Thoracic aorta (tissue), 2 donors: ENCODE measurements at regions not wholly inside any gene's neighbourhood (a gene's known extent, or its start where the extent isn't known, plus 50 kb on each side); places are given as distances from the start of the nearest gene placed in this dataset.

ENCODE experiments used
- ATAC-seq: fragments of 150-250 bp; one replicate; pipeline ENCODE4 v1.8.0; 2017; ENCODE audit warnings: low read depth; ENCODE audit not compliant: insufficient number of reproducible peaks, low FRiP score
- DNase-seq: peaks from one replicate; pipeline ENCODE4 v3.0.0-alpha.2; 2020; ENCODE audit warnings: low spot score
- H3K27ac ChIP-seq, 2 donors: fragments of 200-600 bp; sonication (generic); 1 replicate in 1 of 2; 2 replicates in 1 of 2; pipeline ENCODE4 v1.5.1; 2016; ENCODE audit warnings: mild to moderate bottlenecking in 2 of 2, moderate library complexity in 2 of 2
- H3K27me3 ChIP-seq: fragments of 200-600 bp; sonication (generic); replicated peaks from 2 replicates; pipeline ENCODE4 v1.6.0; 2016; ENCODE audit warnings: mild to moderate bottlenecking; ENCODE audit not compliant: insufficient read depth
- H3K36me3 ChIP-seq: fragments of 200-600 bp; sonication (generic); one replicate; pipeline ENCODE4 v1.5.1; 2016
- H3K4me1 ChIP-seq, 2 donors: fragments of 200-600 bp; sonication (generic); 1 replicate in 1 of 2; 2 replicates in 1 of 2; pipeline versions ENCODE4 v1.5.1 to v1.6.0; 2016; ENCODE audit warnings: low read depth in 2 of 2, mild to moderate bottlenecking in 1 of 2; ENCODE audit not compliant: control insufficient read depth in 1 of 2
- H3K4me3 ChIP-seq: fragments of 200-600 bp; sonication (generic); 2 replicates; pipeline ENCODE4 v1.5.1; 2016; ENCODE audit warnings: mild to moderate bottlenecking
- H3K9me3 ChIP-seq: fragments of 200-600 bp; sonication (generic); 2 replicates; pipeline ENCODE4 v1.5.1; 2016
- TF ChIP-seq, protein P1 (sequence below): fragments of 200-600 bp; sonication (generic); IDR thresholded peaks from one replicate; pipeline ENCODE4 v1.5.1; 2019; ENCODE audit warnings: antibody characterized with exemption

DNA sequence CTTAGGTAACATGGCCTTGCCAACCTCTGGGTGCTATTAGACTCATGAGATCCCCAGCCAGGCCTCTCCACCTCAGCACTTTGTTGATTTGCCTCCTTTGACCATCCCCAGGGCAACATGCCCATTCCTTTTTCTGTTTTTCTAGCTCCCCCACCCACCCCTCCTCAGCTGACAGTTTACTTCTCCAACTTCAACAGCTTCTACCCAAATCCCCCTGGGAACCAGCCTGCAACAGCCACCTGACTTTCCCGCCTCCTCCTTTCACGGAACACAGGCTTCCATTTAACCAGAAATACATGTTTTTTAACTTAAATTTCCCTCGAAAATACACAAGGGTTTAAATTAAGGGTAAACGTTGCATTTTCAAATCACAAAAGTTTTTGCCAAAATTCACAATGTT is 117.3 kb downstream of the DLEU7 start:
- Histone ChIP-seq H3K36me3 (no peaks in the 10 kb centered on the region), H3K4me3 (no peak overlapping the region), H3K4me1 (no peaks in the 10 kb centered on the region), H3K9me3 (no peaks in the 10 kb centered on the region), H3K27ac (no peak overlapping the region), H3K27me3 (no peaks in the 10 kb centered on the region)
- ATAC-seq (no peak), DNase-seq (no peak)
- TF ChIP-seq, protein P1, sequence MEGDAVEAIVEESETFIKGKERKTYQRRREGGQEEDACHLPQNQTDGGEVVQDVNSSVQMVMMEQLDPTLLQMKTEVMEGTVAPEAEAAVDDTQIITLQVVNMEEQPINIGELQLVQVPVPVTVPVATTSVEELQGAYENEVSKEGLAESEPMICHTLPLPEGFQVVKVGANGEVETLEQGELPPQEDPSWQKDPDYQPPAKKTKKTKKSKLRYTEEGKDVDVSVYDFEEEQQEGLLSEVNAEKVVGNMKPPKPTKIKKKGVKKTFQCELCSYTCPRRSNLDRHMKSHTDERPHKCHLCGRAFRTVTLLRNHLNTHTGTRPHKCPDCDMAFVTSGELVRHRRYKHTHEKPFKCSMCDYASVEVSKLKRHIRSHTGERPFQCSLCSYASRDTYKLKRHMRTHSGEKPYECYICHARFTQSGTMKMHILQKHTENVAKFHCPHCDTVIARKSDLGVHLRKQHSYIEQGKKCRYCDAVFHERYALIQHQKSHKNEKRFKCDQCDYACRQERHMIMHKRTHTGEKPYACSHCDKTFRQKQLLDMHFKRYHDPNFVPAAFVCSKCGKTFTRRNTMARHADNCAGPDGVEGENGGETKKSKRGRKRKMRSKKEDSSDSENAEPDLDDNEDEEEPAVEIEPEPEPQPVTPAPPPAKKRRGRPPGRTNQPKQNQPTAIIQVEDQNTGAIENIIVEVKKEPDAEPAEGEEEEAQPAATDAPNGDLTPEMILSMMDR = no peak

DNA sequence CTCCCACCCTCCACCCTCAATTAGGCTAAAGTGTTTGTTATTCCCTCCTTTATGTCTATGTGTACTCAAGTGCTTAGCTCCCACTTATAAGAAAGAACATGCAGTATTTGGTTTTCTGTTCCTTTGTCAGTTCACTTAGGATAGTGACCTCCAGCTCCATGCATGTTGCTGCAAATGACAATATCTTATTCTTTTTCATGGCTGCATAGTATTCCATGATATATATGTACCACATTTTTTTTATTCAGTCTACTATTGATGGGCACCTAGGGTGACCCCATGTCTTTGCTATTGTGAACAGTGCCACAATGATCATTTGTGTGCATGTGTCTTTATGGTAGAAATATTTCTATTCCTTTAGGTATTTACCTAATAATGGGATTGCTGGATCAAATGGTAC is 114.3 kb downstream of the DLEU7 start:
- no peak for DNase-seq
- H3K27ac ChIP-seq = no peak overlapping the region
- no peaks in the 10 kb centered on the region for H3K36me3 ChIP-seq
- H3K4me3 ChIP-seq = no peak overlapping the region
- no peak for ATAC-seq
- no peaks in the 10 kb centered on the region for H3K9me3 ChIP-seq
- H3K27me3 ChIP-seq = no peaks in the 10 kb centered on the region
- TF ChIP-seq, protein P1 = no peak
- H3K4me1 ChIP-seq = no peaks in the 10 kb centered on the region

DNA sequence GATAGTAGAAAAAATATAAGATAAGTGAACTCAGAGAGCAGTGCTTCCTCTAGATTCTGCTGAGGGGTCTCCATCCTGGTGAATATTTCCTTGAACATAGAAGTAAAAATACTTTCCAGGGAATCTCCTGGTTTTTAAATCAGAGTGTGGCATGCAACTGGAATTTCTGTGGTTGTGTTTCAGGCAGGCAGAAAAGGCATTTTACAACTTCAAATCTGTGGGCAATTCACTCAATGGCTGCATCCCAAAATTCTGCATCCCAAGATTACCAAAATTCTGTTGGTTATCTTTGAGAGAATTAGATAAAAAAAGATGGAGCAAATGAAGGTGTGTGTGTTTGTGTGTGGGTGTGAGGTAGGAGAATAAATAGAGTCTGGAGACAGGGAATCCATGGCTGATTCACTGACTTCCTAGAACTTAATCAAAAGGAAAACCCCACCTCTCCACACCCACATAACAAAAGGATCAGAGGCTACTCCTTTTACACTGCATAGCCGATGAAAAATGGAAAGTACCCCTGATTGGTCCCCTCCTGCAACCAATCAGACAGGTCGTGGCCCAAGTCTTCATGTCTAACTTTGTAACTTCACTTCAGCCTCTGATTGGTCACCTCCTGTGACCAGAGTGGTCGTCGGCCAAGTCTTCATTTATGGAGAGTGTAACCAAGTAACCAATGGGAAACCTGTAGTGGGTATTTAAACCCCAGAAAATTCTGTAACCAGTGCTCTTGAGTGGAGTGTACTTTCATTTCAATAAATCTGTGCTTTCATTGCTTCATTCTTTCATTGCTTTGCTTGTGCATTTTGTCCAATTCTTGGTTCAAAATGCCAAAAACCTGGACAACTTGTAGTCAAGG is 112.8 kb downstream of the DLEU7 start:
- H3K4me1 ChIP-seq = no peaks in the 10 kb centered on the region
- TF ChIP-seq, protein P1 = no peak
- H3K4me3 ChIP-seq = no peak overlapping the region
- H3K9me3 ChIP-seq = no peaks in the 10 kb centered on the region
- no peaks in the 10 kb centered on the region for H3K36me3 ChIP-seq
- H3K27me3 ChIP-seq = no peaks in the 10 kb centered on the region
- DNase-seq (no peak), ATAC-seq (no peak)
- H3K27ac ChIP-seq = no peak overlapping the region

- Histone ChIP-seq H3K27me3 (no peaks in the 10 kb centered on the region), H3K4me3 (no peak overlapping the region), H3K36me3 (no peaks in the 10 kb centered on the region), H3K4me1 (no peaks in the 10 kb centered on the region), H3K9me3 (no peaks in the 10 kb centered on the region), H3K27ac (no peak overlapping the region)
- TF ChIP-seq, protein P1 = no peak
- ATAC-seq (no peak), DNase-seq (no peak)
Observed at GRCh38 chr13:50731400-50731799, 112.1 kb downstream of the DLEU7 start.

DNA sequence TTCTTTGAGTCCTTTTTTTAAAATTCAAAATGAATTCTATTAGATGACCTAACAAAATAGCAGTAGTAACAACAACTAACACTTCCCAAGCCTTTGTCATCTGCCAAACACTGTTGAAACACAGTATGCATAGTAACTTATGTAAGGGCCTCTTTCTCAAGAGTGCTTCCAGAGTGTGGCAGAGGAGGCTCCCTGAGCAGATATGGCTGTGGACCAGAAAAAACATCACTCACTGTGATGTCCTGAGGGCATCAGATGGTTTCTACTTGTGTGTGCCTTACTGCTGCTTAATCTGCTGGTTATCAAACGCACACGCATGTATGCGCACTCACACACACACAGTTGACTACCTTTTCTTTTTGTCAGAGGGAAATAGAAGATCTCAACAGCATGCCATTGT is 110.8 kb downstream of the DLEU7 start:
- DNase-seq = no peak
- no peak overlapping the region for H3K4me3 ChIP-seq
- no peaks in the 10 kb centered on the region for H3K36me3 ChIP-seq
- H3K4me1 ChIP-seq = no peaks in the 10 kb centered on the region
- H3K27me3 ChIP-seq = no peaks in the 10 kb centered on the region
- no peaks in the 10 kb centered on the region for H3K9me3 ChIP-seq
- no peak for ATAC-seq
- H3K27ac ChIP-seq = no peak overlapping the region
- TF ChIP-seq, protein P1 = no peak
